ENCODE measurements at regions not wholly inside any gene's neighbourhood (a gene's known extent, or its start where the extent isn't known, plus 50 kb on each side); places are given as distances from the start of the nearest gene placed in this dataset.

DNA sequence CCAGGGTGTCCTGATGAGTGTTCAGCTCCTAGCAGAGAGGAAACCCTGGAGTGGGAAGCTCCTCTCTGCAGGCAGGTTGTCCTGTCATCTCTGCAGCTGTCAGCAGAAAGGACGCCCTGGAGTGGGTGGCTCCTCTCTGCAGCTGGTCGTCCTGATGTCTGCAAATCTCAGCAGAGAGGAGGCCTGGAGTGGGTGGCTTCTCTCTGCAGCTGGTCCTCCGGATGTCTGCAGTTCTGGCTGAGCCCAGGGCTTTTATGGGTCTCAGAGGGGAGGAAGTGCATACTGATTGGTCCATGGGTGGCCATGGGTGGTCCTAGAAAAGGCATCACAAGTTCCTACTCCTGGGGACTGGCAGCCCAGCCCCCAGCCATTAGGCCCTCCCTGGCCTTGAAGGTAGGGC, 102.6 kb upstream of the BNIP2 start:
- no TSS peak for BruUV-seq (replicated peaks)
- no peaks in the 10 kb centered on the region for H3K79me2 ChIP-seq (ENCODE audit: insufficient read depth, low read length)
- no peak overlapping the region for H3K9ac ChIP-seq (ENCODE audit: low read length)
- no peak overlapping the region for H3K4me3 ChIP-seq (replicated peaks in 1 of 2; ENCODE audit: low read depth in 1 of 2, low read length in 2 of 2)
- TF ChIP-seq FOSL1 (IDR thresholded peaks at IDR 0.05; ENCODE audit: low read depth) (no peak), POLR2AphosphoS5 (IDR thresholded peaks at IDR 0.05; ENCODE audit: low read depth, low read length) (no peak), CBX3 (IDR thresholded peaks at IDR 0.05; ENCODE audit: low read depth) (no peak), RAD21 (IDR thresholded peaks at IDR 0.05; ENCODE audit: low read depth) (no peak), EZH2phosphoT487 (IDR thresholded peaks at IDR 0.05; ENCODE audit: borderline replicate concordance) (no peak)
- TF ChIP-seq, protein P1, sequence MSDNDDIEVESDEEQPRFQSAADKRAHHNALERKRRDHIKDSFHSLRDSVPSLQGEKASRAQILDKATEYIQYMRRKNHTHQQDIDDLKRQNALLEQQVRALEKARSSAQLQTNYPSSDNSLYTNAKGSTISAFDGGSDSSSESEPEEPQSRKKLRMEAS (IDR thresholded peaks at IDR 0.05) = no peak
- H3K4me1 ChIP-seq (ENCODE audit: control insufficient read depth in 1 of 2, insufficient read depth in 2 of 2, low read length in 2 of 2) = no peaks in the 10 kb centered on the region
- H3K27ac ChIP-seq (ENCODE audit: low read depth, low read length) = no peak overlapping the region
- no peaks in the 10 kb centered on the region for H3K36me3 ChIP-seq (ENCODE audit: control insufficient read depth in 1 of 2, insufficient read depth in 2 of 2, low read length in 2 of 2)
- ChIA-PET RAD21 (ENCODE audit: low non-redundant PET in 1 of 2, low total read pairs in 2 of 2, uncharacterized antibody in 2 of 2, unreplicated experiment in 2 of 2) (no interaction called here), POLR2A (no interaction called here), CTCF (no interaction called here)
- ATAC-seq (0 out of 2 replicates have a peak, but pooled peaks have one; percentile 17), DNase-seq (ENCODE audit: low read depth, low spot score) (no peak)
- H3K27me3 ChIP-seq (ENCODE audit: insufficient read depth, low read length) = peaks cover 68% of the 10 kb centered on the region
- H2AFZ ChIP-seq (ENCODE audit: low read depth, low read length, poor library complexity, severe bottlenecking) = no peak overlapping the region
- no peaks in the 10 kb centered on the region for H4K20me1 ChIP-seq (ENCODE audit: insufficient read depth)
- no peak overlapping the region for H3K4me2 ChIP-seq (ENCODE audit: low read length)
- intact Hi-C loops (cut with micrococcal nuclease) = no loop called here
- no peaks in the 10 kb centered on the region for H3K9me2 ChIP-seq (ENCODE audit: insufficient read depth)
- H3K9me3 ChIP-seq (ENCODE audit: control insufficient read depth in 1 of 2, insufficient read depth in 1 of 2, low read depth in 1 of 2, low read length in 2 of 2) = no peaks in the 10 kb centered on the region

DNA sequence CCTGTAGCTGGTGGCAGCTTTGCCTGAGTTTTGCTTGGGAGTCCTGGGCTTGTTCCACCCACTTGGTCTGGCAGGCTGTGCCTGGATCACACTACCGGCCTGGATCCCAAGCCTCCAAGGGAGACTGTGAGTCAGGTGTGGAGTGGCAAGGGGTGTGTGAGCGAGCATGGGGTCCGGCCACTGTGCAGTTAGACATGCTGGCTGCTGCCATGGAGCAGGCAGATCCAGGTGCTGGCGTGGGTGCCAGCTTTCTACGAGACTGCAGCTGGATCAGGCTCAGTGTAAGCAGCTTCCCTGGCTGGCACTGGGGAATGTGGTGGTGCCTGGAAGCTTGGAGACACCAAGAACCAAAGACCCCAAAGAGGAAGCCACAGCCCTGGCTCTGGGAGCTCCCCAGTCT, 102.0 kb upstream of the BNIP2 start:
- H3K4me3 ChIP-seq (replicated peaks in 1 of 2; ENCODE audit: low read depth in 1 of 2, low read length in 2 of 2) = no peak overlapping the region
- H3K27me3 ChIP-seq (ENCODE audit: insufficient read depth, low read length) = peaks cover 67% of the 10 kb centered on the region
- no peak overlapping the region for H3K9ac ChIP-seq (ENCODE audit: low read length)
- H3K4me1 ChIP-seq (ENCODE audit: control insufficient read depth in 1 of 2, insufficient read depth in 2 of 2, low read length in 2 of 2) = no peaks in the 10 kb centered on the region
- H2AFZ ChIP-seq (ENCODE audit: low read depth, low read length, poor library complexity, severe bottlenecking) = no peak overlapping the region
- no peaks in the 10 kb centered on the region for H3K9me2 ChIP-seq (ENCODE audit: insufficient read depth)
- no peaks in the 10 kb centered on the region for H3K9me3 ChIP-seq (ENCODE audit: control insufficient read depth in 1 of 2, insufficient read depth in 1 of 2, low read depth in 1 of 2, low read length in 2 of 2)
- H3K27ac ChIP-seq (ENCODE audit: low read depth, low read length) = no peak overlapping the region
- H3K4me2 ChIP-seq (ENCODE audit: low read length) = no peak overlapping the region
- intact Hi-C loops (cut with micrococcal nuclease) = no loop called here
- ATAC-seq = no peak
- no peak for DNase-seq (ENCODE audit: low read depth, low spot score)
- no peaks in the 10 kb centered on the region for H3K36me3 ChIP-seq (ENCODE audit: control insufficient read depth in 1 of 2, insufficient read depth in 2 of 2, low read length in 2 of 2)
- H4K20me1 ChIP-seq (ENCODE audit: insufficient read depth) = no peaks in the 10 kb centered on the region
- ChIA-PET POLR2A (no interaction called here), CTCF (no interaction called here), RAD21 (ENCODE audit: low non-redundant PET in 1 of 2, low total read pairs in 2 of 2, uncharacterized antibody in 2 of 2, unreplicated experiment in 2 of 2) (no interaction called here)
- BruUV-seq (replicated peaks) = no TSS peak
- no peaks in the 10 kb centered on the region for H3K79me2 ChIP-seq (ENCODE audit: insufficient read depth, low read length)
- TF ChIP-seq ZFX (IDR thresholded peaks at IDR 0.05) (no peak), POLR2AphosphoS5 (IDR thresholded peaks at IDR 0.05; ENCODE audit: low read depth, low read length) (no peak), FOSL1 (IDR thresholded peaks at IDR 0.05; ENCODE audit: low read depth) (no peak), EZH2phosphoT487 (IDR thresholded peaks at IDR 0.05; ENCODE audit: borderline replicate concordance) (no peak), EGR1 (IDR thresholded peaks at IDR 0.05; ENCODE audit: low read depth) (no peak), SRF (IDR thresholded peaks at IDR 0.05; ENCODE audit: low read depth) (no peak), ZNF274 (IDR thresholded peaks at IDR 0.05; ENCODE audit: low read depth, low read length) (no peak), RAD21 (IDR thresholded peaks at IDR 0.05; ENCODE audit: low read depth) (no peak), YY1 (IDR thresholded peaks at IDR 0.05; ENCODE audit: extremely low read depth, insufficient replicate concordance, low read depth, low read length) (no peak), SIN3A (IDR thresholded peaks at IDR 0.05; ENCODE audit: low read depth) (no peak), ELF1 (IDR thresholded peaks at IDR 0.05; ENCODE audit: borderline replicate concordance, low read depth) (no peak), TCF7L2 (IDR thresholded peaks at IDR 0.05; ENCODE audit: borderline replicate concordance, extremely low read depth, insufficient read depth, insufficient read length) (no peak)
- TF ChIP-seq, protein P2, sequence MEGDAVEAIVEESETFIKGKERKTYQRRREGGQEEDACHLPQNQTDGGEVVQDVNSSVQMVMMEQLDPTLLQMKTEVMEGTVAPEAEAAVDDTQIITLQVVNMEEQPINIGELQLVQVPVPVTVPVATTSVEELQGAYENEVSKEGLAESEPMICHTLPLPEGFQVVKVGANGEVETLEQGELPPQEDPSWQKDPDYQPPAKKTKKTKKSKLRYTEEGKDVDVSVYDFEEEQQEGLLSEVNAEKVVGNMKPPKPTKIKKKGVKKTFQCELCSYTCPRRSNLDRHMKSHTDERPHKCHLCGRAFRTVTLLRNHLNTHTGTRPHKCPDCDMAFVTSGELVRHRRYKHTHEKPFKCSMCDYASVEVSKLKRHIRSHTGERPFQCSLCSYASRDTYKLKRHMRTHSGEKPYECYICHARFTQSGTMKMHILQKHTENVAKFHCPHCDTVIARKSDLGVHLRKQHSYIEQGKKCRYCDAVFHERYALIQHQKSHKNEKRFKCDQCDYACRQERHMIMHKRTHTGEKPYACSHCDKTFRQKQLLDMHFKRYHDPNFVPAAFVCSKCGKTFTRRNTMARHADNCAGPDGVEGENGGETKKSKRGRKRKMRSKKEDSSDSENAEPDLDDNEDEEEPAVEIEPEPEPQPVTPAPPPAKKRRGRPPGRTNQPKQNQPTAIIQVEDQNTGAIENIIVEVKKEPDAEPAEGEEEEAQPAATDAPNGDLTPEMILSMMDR (IDR thresholded peaks at IDR 0.05 in 2 of 3, conservative IDR thresholded peaks at IDR 0.05 in 1 of 3; ENCODE audit: borderline replicate concordance in 1 of 3, insufficient read depth in 1 of 3, low read depth in 2 of 3, low read length in 2 of 3) = no peak
- TF ChIP-seq, protein P1 (IDR thresholded peaks at IDR 0.05) = no peak
- TF ChIP-seq, protein P3, sequence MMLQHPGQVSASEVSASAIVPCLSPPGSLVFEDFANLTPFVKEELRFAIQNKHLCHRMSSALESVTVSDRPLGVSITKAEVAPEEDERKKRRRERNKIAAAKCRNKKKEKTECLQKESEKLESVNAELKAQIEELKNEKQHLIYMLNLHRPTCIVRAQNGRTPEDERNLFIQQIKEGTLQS (IDR thresholded peaks at IDR 0.05) = no peak
- TF ChIP-seq, protein P4, sequence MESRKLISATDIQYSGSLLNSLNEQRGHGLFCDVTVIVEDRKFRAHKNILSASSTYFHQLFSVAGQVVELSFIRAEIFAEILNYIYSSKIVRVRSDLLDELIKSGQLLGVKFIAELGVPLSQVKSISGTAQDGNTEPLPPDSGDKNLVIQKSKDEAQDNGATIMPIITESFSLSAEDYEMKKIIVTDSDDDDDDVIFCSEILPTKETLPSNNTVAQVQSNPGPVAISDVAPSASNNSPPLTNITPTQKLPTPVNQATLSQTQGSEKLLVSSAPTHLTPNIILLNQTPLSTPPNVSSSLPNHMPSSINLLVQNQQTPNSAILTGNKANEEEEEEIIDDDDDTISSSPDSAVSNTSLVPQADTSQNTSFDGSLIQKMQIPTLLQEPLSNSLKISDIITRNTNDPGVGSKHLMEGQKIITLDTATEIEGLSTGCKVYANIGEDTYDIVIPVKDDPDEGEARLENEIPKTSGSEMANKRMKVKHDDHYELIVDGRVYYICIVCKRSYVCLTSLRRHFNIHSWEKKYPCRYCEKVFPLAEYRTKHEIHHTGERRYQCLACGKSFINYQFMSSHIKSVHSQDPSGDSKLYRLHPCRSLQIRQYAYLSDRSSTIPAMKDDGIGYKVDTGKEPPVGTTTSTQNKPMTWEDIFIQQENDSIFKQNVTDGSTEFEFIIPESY (IDR thresholded peaks at IDR 0.05; ENCODE audit: extremely low read depth, insufficient replicate concordance, low read length) = no peak

All from HCT116 (cell line).